ENCODE measurements at regions not wholly inside any gene's neighbourhood (a gene's known extent, or its start where the extent isn't known, plus 50 kb on each side); places are given as distances from the start of the nearest gene placed in this dataset.
"Not testable (repeated sequence)": the region's sequence is repeated elsewhere in the genome, so short reads cannot be mapped to it uniquely, and the experiment has no call there.

DNA sequence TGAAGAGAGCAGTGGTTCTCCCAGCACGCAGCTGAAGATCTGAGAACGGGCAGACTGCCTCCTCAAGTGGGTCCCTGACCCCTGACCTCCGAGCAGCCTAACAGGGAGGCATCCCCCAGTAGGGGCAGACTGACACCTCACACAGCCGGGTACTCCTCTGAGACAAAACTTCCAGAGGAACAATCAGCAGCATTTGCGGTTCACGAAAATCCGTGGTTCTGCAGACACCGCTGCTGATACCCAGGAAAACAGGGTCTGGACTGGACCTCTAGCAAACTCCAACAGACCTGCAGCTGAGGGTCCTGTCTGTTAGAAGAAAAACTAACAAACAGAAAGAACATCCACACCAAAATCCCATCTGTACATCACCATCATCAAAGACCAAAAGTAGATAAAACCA, 68.4 kb upstream of the CCT8L2 start:
- H3K27me3 ChIP-seq (replicated peaks in 2 of 5; ENCODE audit: control insufficient read depth in 4 of 5, insufficient read depth in 5 of 5, low read length in 4 of 5); H3K4me3 ChIP-seq (ENCODE audit: control insufficient read depth in 1 of 7, extremely low read depth in 1 of 7, insufficient read depth in 4 of 7, low read depth in 2 of 7, low read length in 6 of 7); H3K9me3 ChIP-seq (ENCODE audit: control extremely low read depth in 1 of 5, control insufficient read depth in 4 of 5, insufficient read depth in 2 of 5, low read depth in 1 of 5, low read length in 4 of 5); H3K4me1 ChIP-seq (ENCODE audit: control extremely low read depth in 1 of 4, control insufficient read depth in 4 of 4, insufficient read depth in 4 of 4, low read length in 3 of 4); DNase-seq; H3K36me3 ChIP-seq (ENCODE audit: control insufficient read depth in 4 of 4, insufficient read depth in 4 of 4, low read length in 3 of 4); H3K27ac ChIP-seq (ENCODE audit: insufficient read depth in 1 of 2, low read depth in 1 of 2, low read length in 2 of 2, poor library complexity in 1 of 2, severe bottlenecking in 2 of 2); POLR2A ChIA-PET; CTCF ChIA-PET: not testable (repeated sequence)
- WGBS (ENCODE audit: insufficient coverage): 96% methylated on average over 6 of the region's 8 CpGs

DNA sequence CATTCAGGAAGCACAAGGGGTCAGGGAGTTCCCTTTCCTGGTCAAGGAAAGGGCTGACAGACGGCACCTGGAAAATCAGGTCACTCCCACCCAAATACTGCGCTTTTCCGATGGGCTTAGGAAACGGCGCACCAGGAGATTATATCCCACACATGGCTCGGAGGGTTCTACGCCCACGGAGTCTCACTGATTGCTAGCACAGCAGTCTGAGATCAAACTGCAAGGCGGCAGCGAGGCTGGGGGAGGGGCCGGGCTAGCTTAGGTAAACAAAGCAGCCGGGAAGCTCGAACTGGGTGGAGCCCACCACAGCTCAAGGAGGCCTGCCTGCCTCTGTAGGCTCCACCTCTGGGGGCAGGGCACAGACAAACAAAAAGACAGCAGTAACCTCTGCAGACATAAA, 68.0 kb upstream of the CCT8L2 start:
- H3K27ac ChIP-seq (ENCODE audit: insufficient read depth in 1 of 2, low read depth in 1 of 2, low read length in 2 of 2, poor library complexity in 1 of 2, severe bottlenecking in 2 of 2); H3K9me3 ChIP-seq (ENCODE audit: control extremely low read depth in 1 of 5, control insufficient read depth in 4 of 5, insufficient read depth in 2 of 5, low read depth in 1 of 5, low read length in 4 of 5); H3K36me3 ChIP-seq (ENCODE audit: control insufficient read depth in 4 of 4, insufficient read depth in 4 of 4, low read length in 3 of 4); CTCF ChIA-PET; H3K27me3 ChIP-seq (replicated peaks in 2 of 5; ENCODE audit: control insufficient read depth in 4 of 5, insufficient read depth in 5 of 5, low read length in 4 of 5); H3K4me1 ChIP-seq (ENCODE audit: control extremely low read depth in 1 of 4, control insufficient read depth in 4 of 4, insufficient read depth in 4 of 4, low read length in 3 of 4); H3K4me3 ChIP-seq (ENCODE audit: control insufficient read depth in 1 of 7, extremely low read depth in 1 of 7, insufficient read depth in 4 of 7, low read depth in 2 of 7, low read length in 6 of 7); DNase-seq; POLR2A ChIA-PET: not testable (repeated sequence)
- 97% methylated on average over 9 of the region's 13 CpGs for WGBS (ENCODE audit: insufficient coverage)

DNA sequence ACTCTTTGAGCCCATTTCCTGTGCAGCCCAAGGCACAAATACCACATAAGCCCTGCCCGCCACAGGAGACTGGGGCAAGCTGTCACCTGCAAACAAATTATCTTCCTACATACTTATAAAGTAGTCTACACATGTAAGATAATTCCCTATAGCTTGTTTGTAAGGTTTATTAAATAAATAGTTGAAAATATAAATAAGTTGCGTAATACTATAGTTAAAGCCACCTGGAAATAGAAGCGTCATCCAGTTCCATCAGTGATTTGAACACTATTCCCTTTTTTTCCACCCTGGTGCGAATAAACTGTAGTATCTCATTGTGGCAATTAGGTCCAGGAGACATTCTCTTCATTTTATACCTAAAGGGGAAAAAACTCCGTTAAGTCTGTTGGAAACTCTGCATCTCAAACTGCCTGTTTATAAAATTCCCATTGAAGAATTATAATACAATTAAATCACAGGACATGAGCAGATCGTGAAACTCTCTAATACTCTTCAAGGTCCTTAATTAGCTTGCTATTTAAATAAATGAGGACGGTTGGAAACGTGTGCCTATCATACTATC, 66.7 kb upstream of the CCT8L2 start:
- H3K36me3 ChIP-seq (ENCODE audit: control insufficient read depth in 4 of 4, insufficient read depth in 4 of 4, low read length in 3 of 4); H3K4me3 ChIP-seq (ENCODE audit: control insufficient read depth in 1 of 7, extremely low read depth in 1 of 7, insufficient read depth in 4 of 7, low read depth in 2 of 7, low read length in 6 of 7); DNase-seq; H3K4me1 ChIP-seq (ENCODE audit: control extremely low read depth in 1 of 4, control insufficient read depth in 4 of 4, insufficient read depth in 4 of 4, low read length in 3 of 4); H3K9me3 ChIP-seq (ENCODE audit: control extremely low read depth in 1 of 5, control insufficient read depth in 4 of 5, insufficient read depth in 2 of 5, low read depth in 1 of 5, low read length in 4 of 5); H3K27ac ChIP-seq (ENCODE audit: insufficient read depth in 1 of 2, low read depth in 1 of 2, low read length in 2 of 2, poor library complexity in 1 of 2, severe bottlenecking in 2 of 2); H3K27me3 ChIP-seq (replicated peaks in 2 of 5; ENCODE audit: control insufficient read depth in 4 of 5, insufficient read depth in 5 of 5, low read length in 4 of 5); CTCF ChIA-PET: not testable (repeated sequence)
- POLR2A ChIA-PET: interaction anchor here (0.7 kb wide), 1 partner anchor 12 kb away, joined by 3 read pairs; no protein-coding TSS in a partner anchor
- WGBS (ENCODE audit: insufficient coverage): 92% methylated on average over 5 of the region's 8 CpGs

DNA sequence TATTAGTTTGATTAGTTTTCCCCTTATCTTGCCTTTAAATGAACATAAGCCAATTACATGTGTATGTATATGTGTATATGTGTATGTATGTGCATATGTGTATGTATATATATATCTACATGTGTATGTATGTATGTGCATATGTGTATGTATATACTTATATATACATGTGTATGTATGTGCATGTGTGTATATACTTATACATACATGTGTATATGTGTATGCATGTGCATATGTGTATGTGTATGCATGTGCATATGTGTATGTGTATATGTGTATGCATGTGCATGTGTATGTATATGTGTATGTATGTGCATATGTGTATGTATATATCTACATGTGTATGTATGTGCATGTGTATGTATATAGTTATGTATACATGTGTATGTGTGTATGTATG, 65.5 kb upstream of the CCT8L2 start:
- Histone ChIP-seq H3K4me1 (ENCODE audit: control extremely low read depth in 1 of 4, control insufficient read depth in 4 of 4, insufficient read depth in 4 of 4, low read length in 3 of 4) (no peaks in the 10 kb centered on the region), H3K36me3 (ENCODE audit: control insufficient read depth in 4 of 4, insufficient read depth in 4 of 4, low read length in 3 of 4) (no peaks in the 10 kb centered on the region), H3K9me3 (ENCODE audit: control extremely low read depth in 1 of 5, control insufficient read depth in 4 of 5, insufficient read depth in 2 of 5, low read depth in 1 of 5, low read length in 4 of 5) (peaks cover 0 to 3% (median 2%) of the 10 kb centered on the region in 5 experiments), H3K27me3 (replicated peaks in 2 of 5; ENCODE audit: control insufficient read depth in 4 of 5, insufficient read depth in 5 of 5, low read length in 4 of 5) (no peaks in the 10 kb centered on the region), H3K27ac (ENCODE audit: insufficient read depth in 1 of 2, low read depth in 1 of 2, low read length in 2 of 2, poor library complexity in 1 of 2, severe bottlenecking in 2 of 2) (no peak overlapping the region), H3K4me3 (ENCODE audit: control insufficient read depth in 1 of 7, extremely low read depth in 1 of 7, insufficient read depth in 4 of 7, low read depth in 2 of 7, low read length in 6 of 7) (no peak overlapping the region)
- no peak for DNase-seq
- POLR2A ChIA-PET: no interaction called here
- CTCF ChIA-PET: no interaction called here

DNA sequence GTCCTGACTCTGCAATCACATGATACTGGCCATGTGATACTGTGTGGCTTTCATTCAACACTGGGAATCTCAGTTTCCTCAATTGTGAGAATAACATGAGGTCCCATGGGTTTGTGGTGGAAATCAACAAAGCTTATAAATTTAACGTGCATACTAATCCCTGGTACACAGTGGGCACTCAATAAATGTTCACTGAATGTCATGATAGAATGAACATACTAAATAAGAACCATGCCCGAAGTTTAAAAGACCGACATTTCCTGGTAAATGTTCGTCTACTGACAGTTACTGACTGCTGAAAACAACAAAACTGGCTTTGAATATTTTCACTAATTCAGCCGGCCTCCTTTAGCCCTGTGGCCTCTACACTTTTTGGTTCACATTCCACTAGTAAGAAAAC, 62.3 kb upstream of the CCT8L2 start:
- Histone ChIP-seq H3K27ac (ENCODE audit: insufficient read depth in 1 of 2, low read depth in 1 of 2, low read length in 2 of 2, poor library complexity in 1 of 2, severe bottlenecking in 2 of 2) (no peak overlapping the region), H3K9me3 (ENCODE audit: control extremely low read depth in 1 of 5, control insufficient read depth in 4 of 5, insufficient read depth in 2 of 5, low read depth in 1 of 5, low read length in 4 of 5) (peaks cover 0 to 16% (median 13%) of the 10 kb centered on the region in 5 experiments), H3K4me1 (ENCODE audit: control extremely low read depth in 1 of 4, control insufficient read depth in 4 of 4, insufficient read depth in 4 of 4, low read length in 3 of 4) (no peaks in the 10 kb centered on the region), H3K4me3 (ENCODE audit: control insufficient read depth in 1 of 7, extremely low read depth in 1 of 7, insufficient read depth in 4 of 7, low read depth in 2 of 7, low read length in 6 of 7) (no peak overlapping the region), H3K27me3 (replicated peaks in 2 of 5; ENCODE audit: control insufficient read depth in 4 of 5, insufficient read depth in 5 of 5, low read length in 4 of 5) (no peaks in the 10 kb centered on the region), H3K36me3 (ENCODE audit: control insufficient read depth in 4 of 4, insufficient read depth in 4 of 4, low read length in 3 of 4) (peaks cover 0 to 22% (median 10%) of the 10 kb centered on the region in 4 experiments)
- no peak for DNase-seq
- 95% methylated on average over 5 of the region's 5 CpGs for WGBS (ENCODE audit: insufficient coverage)
- CTCF ChIA-PET: no interaction called here
- POLR2A ChIA-PET: no interaction called here

DNA sequence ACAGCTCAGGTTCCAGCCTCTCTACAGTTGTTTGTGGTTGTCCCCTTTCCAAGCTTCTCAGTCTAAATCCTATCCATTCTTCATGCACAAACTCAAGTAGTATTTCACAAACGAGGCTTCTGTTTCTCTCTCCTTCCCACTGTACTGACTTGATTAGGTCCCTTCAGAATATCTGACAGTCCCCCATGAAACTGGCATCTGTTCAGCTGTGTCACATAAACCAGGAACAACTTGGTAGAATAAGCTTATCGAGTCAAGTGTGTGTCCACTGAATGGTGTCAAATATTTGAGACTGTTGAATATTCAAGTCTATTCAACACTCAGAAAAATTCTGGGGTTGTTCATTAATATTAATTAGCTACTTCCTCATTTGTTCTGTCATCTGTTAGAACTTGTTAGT, 61.7 kb upstream of the CCT8L2 start:
- CTCF ChIA-PET; H3K27me3 ChIP-seq (replicated peaks in 2 of 5; ENCODE audit: control insufficient read depth in 4 of 5, insufficient read depth in 5 of 5, low read length in 4 of 5); H3K4me3 ChIP-seq (ENCODE audit: control insufficient read depth in 1 of 7, extremely low read depth in 1 of 7, insufficient read depth in 4 of 7, low read depth in 2 of 7, low read length in 6 of 7); H3K27ac ChIP-seq (ENCODE audit: insufficient read depth in 1 of 2, low read depth in 1 of 2, low read length in 2 of 2, poor library complexity in 1 of 2, severe bottlenecking in 2 of 2); POLR2A ChIA-PET; H3K4me1 ChIP-seq (ENCODE audit: control extremely low read depth in 1 of 4, control insufficient read depth in 4 of 4, insufficient read depth in 4 of 4, low read length in 3 of 4); DNase-seq: not testable (repeated sequence)
- peaks cover 0 to 26% (median 10%) of the 10 kb centered on the region in 4 experiments for H3K36me3 ChIP-seq (ENCODE audit: control insufficient read depth in 4 of 4, insufficient read depth in 4 of 4, low read length in 3 of 4)
- H3K9me3 ChIP-seq (ENCODE audit: control extremely low read depth in 1 of 5, control insufficient read depth in 4 of 5, insufficient read depth in 2 of 5, low read depth in 1 of 5, low read length in 4 of 5): peaks cover 0 to 20% (median 13%) of the 10 kb centered on the region in 5 experiments
- WGBS (ENCODE audit: insufficient coverage): 60% methylated on average over 1 of the region's 2 CpGs

DNA sequence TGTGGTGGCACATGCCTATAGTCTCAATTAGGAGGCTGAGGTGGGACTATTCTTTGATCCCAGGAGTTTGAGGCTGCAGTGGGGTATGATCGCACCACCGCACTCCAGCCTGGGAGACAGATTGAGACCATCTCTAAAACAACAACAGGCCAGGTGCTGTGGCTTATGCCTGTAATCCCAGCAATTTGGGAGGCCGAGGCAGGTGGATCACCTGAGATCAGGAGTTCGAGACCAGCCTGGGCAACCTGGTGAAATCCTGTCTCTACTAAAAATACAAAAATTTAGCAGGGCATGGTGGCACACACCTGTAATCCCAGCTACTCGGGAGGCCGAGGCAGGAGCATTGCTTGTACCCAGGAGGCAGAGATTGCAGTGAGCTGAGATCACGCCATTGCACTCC, 60.6 kb upstream of the CCT8L2 start:
- Histone ChIP-seq H3K9me3 (ENCODE audit: control extremely low read depth in 1 of 5, control insufficient read depth in 4 of 5, insufficient read depth in 2 of 5, low read depth in 1 of 5, low read length in 4 of 5) (peaks cover 0 to 20% (median 13%) of the 10 kb centered on the region in 5 experiments), H3K36me3 (ENCODE audit: control insufficient read depth in 4 of 4, insufficient read depth in 4 of 4, low read length in 3 of 4) (peaks cover 0 to 32% (median 12%) of the 10 kb centered on the region in 4 experiments)
- H3K4me1 ChIP-seq (ENCODE audit: control extremely low read depth in 1 of 4, control insufficient read depth in 4 of 4, insufficient read depth in 4 of 4, low read length in 3 of 4); POLR2A ChIA-PET; CTCF ChIA-PET; DNase-seq; H3K27me3 ChIP-seq (replicated peaks in 2 of 5; ENCODE audit: control insufficient read depth in 4 of 5, insufficient read depth in 5 of 5, low read length in 4 of 5); H3K27ac ChIP-seq (ENCODE audit: insufficient read depth in 1 of 2, low read depth in 1 of 2, low read length in 2 of 2, poor library complexity in 1 of 2, severe bottlenecking in 2 of 2); H3K4me3 ChIP-seq (ENCODE audit: control insufficient read depth in 1 of 7, extremely low read depth in 1 of 7, insufficient read depth in 4 of 7, low read depth in 2 of 7, low read length in 6 of 7): not testable (repeated sequence)
- WGBS (ENCODE audit: insufficient coverage): 100% methylated on average over 6 of the region's 7 CpGs
